Posterior vena cava (tissue), 2 donors: ENCODE measurements at regions not wholly inside any gene's neighbourhood (a gene's known extent, or its start where the extent isn't known, plus 50 kb on each side); places are given as distances from the start of the nearest gene placed in this dataset.
"Not testable (repeated sequence)": the region's sequence is repeated elsewhere in the genome, so short reads cannot be mapped to it uniquely, and the experiment has no call there.

Source experiments
- DNase-seq: peaks from one replicate; pipeline ENCODE4 v3.0.0-alpha.2; 2020; ENCODE audit warnings: low spot score
- intact Hi-C, 2 donors: fragments of 100-400 bp; cut with DNase I; formaldehyde crosslinking; loops; one replicate each; pipeline versions ENCODE4 v1.14.1 to v1.14.2; 2022 to 2023
- donor health status: DM: yes; HTN: yes; CAD: no.
- donor health status: DM: yes; HTN: yes; CAD: no.

DNA sequence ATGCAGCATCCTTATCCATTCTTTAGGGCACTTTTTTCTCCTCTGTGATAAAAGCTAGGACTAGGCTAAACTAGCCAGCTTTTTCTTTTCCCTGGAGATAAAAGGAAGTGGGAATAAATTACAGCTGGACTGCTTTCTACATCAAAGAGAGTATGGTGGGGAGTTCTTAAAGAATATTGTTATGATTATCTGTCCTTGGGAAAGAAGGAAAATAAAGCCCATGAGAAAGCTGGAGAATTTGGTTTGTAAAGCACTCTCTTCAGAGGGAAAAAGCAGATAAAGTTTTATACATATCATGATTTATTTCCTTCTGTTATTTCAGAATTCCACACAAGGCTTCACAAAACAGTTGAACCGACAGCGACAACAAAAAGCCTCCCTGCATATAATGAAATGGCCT lies 923.0 kb downstream of the DIPK2A start:
- no peak for DNase-seq
- intact Hi-C loops = no loop called here

DNA sequence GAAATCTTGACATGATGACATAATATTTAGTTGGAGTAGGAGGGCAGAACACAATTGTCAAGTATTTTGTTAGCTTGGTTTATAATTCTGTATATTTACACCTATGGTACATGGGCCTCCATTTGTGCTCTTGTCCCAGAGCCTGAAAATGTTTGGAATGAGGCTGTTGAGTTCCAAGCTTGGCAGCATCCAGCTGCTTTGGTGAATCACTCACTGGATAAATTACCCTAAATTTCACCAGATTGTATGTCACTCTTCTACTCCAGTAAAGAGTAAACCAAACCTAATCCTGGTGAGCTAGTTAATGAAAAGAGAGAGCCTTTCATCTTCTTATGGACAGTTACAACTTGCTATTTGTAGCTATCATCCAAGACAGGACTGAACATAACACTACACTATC lies 928.7 kb downstream of the DIPK2A start:
- intact Hi-C loops = no loop called here
- DNase-seq = no peak

DNA sequence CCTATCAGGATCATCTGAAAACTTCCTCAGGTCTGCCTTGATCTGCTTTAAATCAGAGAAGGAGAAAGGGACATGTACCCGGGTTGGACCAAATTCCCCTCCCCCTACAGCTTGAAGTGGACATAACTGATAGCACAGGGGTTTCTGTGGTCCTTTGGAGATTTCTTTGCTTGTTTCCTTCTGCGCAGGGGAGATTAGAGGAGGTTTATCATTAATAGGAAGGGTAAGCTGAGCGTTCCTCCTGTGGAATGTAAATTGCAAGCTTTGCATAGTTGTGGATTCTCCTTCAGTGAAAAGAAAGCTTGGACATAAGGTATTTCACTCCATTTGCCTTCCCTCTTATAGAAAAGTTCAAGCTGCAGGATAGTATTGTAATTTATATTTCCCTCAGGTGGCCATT lies 936.0 kb downstream of the DIPK2A start:
- DNase-seq, intact Hi-C loops: not testable (repeated sequence)

DNA sequence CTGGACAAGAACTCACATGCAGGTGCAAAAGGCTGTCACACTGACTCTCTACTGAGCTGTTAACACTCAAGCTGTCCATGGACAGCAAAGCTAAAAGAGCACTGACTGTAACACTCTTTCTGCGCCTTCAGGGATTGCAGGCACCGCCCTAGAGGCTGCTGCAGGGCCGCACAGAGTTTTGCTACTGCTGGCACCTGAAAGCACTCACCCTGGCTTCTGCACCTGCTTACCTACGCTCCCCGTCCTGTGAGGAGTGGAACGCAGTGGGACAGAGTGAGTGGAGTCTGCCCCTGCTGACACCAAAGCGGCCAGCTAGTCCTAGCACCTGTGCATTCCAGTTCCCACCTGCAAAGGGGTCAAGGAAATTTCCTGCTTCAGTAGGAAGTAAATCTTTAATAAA lies 941.3 kb downstream of the DIPK2A start:
- DNase-seq = no peak
- intact Hi-C loops = no loop called here

DNA sequence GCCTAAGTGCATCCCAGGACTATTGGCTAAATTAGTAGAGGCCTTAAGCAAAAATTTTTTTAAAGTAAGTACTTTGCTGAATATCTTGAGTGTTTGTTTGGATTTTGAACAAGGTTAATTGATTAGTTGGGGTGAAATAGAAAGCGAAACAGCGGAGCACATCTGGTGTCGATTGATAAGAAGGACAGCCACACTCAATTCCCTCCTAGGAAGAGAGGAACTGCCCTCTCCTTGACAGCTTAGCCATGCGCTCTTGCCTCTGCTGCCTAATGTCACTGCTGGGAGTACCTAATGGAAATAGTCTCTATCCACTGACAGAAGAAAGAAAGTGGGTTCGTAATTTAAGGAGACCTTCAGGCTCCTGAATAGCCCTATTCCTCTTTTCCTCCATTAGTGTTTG lies 943.6 kb downstream of the DIPK2A start:
- no peak for DNase-seq
- intact Hi-C loops = no loop called here

DNA sequence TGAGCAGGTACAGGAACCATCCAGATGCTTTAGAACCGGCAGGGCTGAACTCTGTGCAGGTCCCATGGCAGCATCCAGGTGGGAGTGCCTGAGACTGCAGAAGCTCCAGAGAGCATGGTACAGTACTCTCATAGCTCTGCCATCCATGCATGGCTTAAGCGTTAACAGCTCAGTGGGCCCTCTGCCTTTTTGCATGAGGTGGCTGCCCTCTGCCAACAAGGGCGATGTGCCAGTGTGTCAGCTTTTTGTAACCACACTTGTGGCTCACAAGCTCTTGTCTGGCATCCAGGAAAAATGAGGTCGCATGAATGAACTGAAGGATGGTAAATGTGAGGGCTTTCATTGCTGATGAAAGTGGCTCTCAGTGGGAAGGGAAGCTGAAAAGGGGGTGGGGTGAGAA lies 950.1 kb downstream of the DIPK2A start:
- intact Hi-C loops = no loop called here
- no peak for DNase-seq

DNA sequence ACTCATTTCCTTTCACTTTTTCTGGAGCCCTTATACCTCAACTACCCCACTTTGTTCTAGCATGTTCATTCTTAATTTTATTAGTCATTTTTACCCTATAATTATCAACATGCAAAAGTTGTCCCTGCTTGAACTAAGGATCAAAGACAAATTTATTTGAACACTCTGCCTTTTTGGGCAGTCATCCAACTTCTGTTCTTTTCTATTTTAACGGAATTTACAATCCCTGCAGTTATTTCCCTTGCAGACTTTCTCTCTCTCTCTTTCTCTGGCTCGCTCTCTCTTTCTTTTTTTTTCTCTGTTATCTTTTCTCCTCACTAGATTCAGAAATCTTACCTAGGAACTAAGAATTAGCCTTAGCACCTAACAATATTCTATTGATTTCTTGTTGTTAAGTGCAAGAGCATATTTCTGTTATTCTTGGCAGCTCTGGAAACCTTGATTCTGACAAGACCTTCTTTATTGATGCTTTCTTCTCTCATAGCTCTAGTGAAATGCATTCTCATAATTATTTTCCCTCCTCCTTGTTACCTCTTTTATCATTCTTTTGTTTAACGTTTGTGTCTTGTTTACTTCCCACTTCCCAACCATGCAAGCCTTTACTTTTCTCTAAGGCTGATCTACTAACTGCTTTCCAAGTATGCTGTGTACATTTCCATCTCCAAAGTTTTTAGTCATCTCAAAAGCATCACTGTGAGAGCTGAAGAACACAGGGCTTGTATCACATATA lies 951.6 kb downstream of the DIPK2A start:
- intact Hi-C loops = no loop called here
- DNase-seq = no peak

DNA sequence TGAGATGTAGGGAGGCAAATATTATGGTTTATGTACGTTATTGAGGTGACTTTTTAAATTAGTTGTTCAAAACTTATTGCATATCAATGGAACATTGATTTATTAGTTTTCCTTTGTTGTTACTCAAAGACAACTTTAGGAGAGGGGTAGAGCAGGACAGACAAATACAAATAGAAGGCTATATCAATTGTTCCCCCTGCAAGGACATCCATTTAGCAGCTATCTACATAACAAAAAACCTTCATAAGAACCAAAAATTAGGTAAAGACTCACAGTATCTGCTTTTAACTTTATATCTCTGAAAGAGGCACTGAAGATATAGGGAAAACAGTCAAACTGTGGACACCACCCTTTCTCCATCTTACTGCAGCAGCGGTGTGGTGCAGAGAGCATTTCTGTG lies 958.8 kb downstream of the DIPK2A start:
- intact Hi-C loops = no loop called here
- no peak for DNase-seq

DNA sequence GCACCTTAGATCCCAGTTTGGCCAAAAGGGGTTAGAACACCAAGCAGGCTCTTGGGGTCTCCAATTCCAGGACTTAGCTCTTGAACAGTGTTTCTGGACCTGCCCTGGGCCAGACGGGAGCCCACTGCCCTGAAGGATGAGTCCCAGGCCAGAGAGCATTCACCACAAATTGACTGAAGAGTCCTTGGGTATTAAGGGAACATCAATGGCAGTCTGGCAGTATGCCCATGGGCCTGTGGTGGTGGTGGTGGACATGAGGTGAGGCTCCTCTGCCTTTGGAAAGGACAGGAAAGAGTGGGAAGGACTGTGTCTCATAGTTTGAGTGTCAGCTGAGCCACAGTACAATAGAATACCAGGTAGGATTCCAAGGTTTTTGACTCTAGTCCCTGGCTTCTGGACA lies 960.0 kb downstream of the DIPK2A start:
- intact Hi-C loops = no loop called here

DNA sequence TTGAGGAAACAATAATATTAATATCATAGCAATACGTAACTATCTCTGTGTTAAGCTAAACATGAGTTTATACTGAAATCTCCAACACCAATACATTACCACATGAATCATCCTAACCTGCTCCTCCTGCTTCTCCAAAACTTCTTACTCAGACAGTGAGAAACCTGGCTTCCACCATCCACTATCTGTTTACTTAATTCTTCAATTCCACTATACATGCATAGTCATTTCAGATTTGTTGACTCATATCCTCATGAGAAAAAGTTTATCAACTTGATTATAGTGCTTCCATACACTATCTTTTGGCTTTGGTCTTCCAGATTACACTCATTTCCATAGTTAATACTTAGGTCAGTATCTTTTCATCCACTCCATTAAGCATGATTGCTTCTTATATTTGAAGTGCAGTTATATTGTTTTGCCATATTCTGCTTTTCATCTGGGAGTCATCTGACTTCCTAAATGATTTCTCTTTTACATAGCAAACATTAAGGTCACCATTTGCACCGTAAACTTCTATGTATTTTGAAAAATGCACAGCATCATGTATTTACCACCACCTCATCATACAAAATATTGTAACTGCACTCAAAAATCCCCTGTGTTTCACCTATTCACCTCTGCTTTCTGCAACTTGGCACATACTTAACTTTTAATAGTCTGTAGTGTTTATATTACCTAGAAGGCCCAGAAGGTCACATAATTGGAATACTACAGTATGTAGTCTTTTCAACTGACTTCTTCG lies 970.6 kb downstream of the DIPK2A start:
- no peak for DNase-seq

More for the DNA sequence above, 960.0 kb downstream of the DIPK2A start:
- no peak for DNase-seq

DNA sequence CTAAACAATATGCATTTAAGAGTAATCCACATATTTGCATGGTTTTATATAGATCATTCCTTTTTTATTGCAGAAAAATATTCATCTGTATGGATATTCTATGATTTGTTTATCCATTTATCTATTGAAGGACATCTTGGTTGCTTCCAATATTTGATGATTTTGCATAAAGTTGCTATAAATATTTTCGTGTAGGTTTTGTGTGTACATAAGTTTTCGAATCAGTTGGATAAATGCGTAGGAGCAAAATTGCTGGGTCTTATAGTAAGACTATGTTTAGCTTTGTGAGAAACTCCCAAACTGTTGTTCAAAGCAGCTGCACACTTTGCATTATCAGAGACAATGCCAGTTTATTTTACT lies 971.2 kb downstream of the DIPK2A start:
- no peak for DNase-seq
- intact Hi-C loops = loop anchor here in 1 of 2 donors (10.0 kb wide), 1 partner anchor 332 kb away; no protein-coding TSS in a partner anchor

More for the DNA sequence above, 970.6 kb downstream of the DIPK2A start:
- intact Hi-C loops = loop anchor here in 1 of 2 donors (10.0 kb wide), 1 partner anchor 333 kb away; no protein-coding TSS in a partner anchor

DNA sequence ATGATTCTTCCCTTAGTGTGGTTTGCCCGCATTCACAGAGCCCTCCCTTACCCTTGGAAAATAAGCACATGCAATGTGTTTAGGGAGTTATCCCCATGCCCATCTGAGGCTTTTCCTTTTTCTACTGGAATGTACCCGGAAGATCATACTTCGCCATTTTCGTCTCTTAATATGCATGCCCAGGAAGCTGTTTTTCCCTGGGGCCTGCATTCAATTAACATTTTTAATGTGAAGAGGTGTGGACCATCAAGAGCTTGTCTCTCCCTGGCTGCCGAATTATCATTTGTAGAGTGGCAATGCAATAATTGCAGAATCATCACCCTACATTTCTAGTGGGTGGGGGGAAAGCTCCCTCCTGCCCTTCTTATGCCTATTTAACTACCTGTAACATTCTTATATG lies 976.3 kb downstream of the DIPK2A start:
- DNase-seq = no peak
- intact Hi-C loops = loop anchor here in 1 of 2 donors (10.0 kb wide), 1 partner anchor 327 kb away; no protein-coding TSS in a partner anchor

DNA sequence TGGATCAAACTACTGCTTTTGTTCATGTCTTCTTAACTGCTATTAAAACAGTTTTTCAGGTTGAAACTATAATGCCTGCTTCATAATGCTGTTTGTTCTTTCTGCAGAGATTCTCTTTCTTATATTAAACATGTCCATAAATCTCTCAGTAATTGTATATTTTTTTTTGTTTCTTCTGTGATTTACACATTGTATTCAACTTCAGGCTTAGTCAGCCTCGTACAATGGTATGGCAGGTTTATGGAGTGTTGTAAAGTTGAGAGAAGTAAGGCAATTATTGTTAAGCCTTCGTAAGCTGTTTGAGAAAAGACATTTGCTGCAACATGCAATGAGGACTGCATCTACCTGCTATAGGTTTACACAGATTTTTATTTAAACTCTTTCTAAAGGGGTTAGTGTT lies 977.1 kb downstream of the DIPK2A start:
- no peak for DNase-seq
- intact Hi-C loops = loop anchor here in 1 of 2 donors (1.0 to 10.0 kb wide), 2 partner anchors 10 to 326 kb away; no protein-coding TSS in a partner anchor

DNA sequence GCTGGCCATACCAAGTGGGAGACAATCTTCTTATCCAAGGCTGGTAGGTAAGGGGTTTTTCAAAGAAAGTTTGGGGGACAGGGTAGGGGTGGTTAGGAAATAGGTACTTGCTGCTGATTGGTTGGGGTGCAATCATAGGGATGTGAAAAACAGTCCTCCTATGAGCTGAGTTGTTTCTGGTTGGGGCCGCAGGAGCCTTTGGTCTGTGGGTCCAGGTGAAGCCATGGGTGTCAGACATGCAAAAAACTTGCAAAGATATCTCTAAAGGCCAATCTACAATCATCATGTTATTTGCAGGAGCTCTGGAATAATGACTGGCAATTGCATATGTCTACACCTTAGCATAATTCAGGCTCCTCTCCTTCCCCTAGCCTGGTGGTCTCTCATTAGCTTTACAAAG lies 982.3 kb downstream of the DIPK2A start:
- intact Hi-C loops = no loop called here
- DNase-seq = no peak

DNA sequence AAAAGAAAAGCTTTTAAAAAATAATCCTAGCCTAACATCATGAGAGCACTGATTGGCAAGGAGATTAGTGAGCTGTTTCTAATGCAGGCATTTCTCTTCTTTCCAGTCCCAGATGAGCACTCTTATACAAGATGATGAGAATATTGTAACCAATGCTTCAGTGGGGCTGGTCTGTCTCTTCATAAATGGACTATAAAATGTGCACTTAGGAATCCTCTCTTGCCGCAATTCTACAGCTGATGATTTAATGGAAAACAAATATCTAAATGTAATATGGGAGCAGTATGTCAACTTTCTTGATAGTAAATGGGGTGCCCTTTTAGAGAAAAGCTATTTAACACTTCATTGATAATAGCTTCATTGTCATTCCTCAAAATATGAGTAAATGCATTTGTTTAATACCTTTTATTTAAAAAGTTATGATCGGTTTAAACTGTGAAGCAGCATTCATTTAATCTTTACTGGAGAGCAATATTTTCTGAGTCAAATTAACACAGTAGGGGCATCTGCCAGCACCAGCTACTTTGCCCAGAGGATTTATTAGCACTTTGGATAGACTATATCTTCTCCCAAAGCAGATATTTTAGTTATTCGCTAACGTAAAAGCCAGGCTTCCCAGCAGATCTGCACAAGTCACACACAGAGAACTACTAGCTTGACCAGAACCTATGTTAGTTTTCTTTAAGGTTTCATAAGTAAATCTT lies 985.9 kb downstream of the DIPK2A start:
- no peak for DNase-seq
- intact Hi-C loops = loop anchor here in 1 of 2 donors (1.0 kb wide), 1 partner anchor 8 kb away; no protein-coding TSS in a partner anchor

DNA sequence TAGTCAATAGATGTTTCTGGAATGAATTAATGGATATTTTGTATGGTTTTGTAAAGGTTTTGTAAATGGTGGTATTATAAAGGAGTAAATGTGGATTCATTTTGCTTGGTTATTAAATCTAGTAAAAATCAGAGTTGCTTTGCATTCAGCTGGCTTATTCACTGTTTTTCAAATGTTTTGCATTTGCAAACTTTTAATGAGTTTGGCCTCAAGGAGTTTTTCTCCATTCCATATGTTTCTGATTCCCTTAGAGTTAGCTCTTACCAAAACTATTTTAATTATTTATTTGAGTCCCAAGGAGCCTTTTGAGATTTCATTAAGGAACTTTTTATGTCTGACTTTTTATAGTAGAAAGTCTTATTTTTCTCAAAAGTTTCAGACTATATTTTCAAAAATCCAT lies 992.2 kb downstream of the DIPK2A start:
- intact Hi-C loops = no loop called here
- no peak for DNase-seq

DNA sequence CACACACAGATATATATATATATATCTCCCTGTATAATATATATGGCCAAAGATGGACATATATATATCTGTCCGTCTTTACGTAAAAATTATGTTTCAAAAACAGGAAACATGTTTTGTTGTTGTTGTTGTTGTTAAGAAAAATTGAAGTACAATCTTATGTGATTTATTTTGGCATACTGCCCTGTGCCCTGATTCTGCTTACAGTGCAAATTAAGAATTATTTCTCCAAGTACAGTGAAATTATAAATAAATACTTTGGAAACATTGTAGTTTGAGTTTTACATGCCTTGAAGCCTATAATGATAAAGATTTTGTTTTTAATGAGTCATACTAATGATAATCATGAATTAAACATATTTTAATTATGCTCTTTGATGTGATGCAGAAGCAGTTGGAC lies 994.9 kb downstream of the DIPK2A start:
- no peak for DNase-seq

DNA sequence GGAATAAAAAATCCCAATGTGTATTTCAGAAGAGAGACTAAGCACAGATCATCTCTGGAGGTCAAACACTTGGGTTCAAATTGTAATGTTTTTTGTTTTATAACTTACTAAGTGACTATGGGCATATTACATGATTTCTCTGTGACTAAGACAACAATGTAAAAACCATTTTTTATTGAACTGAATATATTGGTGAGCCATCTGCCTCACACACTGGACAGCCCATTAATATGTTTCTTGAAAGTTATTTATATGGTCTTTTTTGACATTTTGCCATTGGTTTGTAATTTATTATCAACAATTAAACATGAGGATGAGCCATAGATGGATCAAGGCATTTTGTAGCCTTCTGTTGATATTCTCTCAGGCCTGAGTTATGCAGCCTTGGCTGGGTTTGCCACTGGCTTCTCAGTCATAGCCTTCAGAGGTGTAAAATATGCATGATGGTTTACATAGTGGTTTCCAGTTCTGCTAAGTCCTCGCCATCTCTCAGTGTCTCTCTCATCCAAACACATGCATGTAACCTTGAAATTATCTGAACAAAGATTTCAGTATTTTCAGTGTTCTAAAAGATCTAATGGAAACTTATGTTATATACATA lies 997.2 kb downstream of the DIPK2A start:
- DNase-seq = no peak
- intact Hi-C loops = no loop called here

More for the DNA sequence above, 994.9 kb downstream of the DIPK2A start:
- intact Hi-C loops = no loop called here

DNA sequence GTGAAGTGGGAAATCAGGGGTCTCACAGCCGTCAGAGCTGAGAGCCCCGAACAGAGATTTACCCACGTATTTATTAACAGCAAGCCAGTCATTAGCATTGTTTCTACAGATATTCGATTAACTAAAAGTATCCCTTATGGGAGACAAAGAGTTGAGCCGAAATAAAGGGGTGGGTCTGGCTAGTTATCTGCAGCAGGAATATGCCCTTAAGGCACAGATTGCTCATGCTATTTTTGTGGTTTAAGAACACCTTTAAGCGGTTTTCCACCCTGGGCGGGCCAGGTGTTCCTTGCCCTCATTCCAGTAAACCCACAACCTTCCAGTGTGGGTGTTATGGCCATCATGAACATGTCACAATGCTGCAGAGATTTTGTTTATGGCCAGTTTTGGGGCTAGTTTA lies 1012.9 kb downstream of the DIPK2A start:
- intact Hi-C loops, DNase-seq: not testable (repeated sequence)

DNA sequence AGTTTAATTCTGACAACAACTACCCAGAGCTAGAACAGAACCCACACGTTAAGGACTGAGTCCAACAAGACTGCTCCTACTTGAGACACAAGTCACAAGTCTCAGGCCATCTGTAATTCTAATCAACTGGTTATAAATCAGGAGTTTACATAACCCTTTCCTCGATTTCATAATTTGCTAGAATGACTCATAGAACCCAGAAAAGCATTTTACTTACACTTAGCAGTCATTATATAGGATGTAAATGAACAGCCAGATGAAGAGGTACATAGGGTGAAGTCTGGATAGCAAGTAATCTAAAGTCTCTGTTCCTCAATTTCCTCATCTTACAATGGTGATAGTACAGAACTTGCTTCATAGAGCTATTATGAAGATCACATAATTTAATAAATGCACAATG lies 1018.2 kb downstream of the DIPK2A start:
- DNase-seq = no peak
- intact Hi-C loops = no loop called here
